ENCODE measurements at regions not wholly inside any gene's neighbourhood (a gene's known extent, or its start where the extent isn't known, plus 50 kb on each side); places are given as distances from the start of the nearest gene placed in this dataset.
"Not testable (repeated sequence)": the region's sequence is repeated elsewhere in the genome, so short reads cannot be mapped to it uniquely, and the experiment has no call there.

- DNase-seq (ENCODE audit: low spot score): no peak
Observed at GRCh38 chr5:123706531-123706930, 194.6 kb downstream of the CSNK1G3 start.

DNA sequence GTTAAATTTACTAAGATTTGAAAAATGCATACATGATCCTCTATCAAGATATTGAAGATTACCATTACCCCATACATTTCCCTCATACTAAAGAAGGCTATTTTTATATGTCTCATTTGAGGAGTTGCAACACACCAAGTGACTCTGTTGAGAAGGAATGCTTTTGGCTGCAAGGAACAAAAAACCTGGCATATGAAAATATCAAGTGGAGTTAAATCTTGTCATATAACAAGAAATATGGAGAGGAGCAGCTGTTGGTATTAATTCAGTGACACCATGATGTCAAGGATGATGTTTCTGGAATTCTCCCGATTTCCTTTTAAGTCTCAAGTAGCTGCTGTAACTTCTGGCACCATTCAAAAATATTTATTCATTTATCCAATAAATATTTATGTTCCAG lies 193.8 kb downstream of the CSNK1G3 start:
- no peak for DNase-seq (ENCODE audit: low spot score)

GRCh38 chr5:123701511-123702200 lies 189.7 kb downstream of the CSNK1G3 start:
- DNase-seq (ENCODE audit: low spot score): no peak

DNA sequence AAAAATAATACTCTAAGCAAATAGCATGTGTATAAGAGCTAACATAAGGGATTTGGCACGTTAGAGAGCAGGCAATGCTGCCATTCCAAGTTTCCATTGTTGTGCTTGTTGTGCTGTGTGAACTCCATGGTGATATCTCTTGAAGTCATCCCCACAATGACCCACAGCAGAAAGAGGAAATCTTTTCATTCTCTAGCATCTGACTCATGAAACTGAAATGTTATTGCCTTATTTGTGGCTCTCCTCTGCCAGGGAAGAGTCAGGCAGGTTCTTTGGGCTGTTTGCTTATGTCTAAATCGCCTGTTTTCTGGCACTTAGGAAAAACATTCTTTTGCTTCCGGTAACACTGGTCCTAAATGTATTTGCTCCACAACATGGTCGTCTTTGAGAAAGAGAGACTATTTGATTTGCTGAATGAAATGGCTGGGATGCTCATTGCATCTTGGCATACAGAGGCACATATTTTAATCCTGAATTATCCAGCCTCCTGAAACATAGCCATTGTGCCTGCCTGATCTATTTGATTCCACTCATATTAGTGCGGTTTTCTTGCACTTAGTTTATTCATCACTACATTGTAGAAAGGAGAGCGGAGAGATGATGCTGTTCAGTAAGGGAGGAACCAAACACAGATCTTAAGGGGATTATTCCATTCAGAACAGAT lies 188.8 kb downstream of the CSNK1G3 start:
- DNase-seq (ENCODE audit: low spot score): peak; percentile 71

GRCh38 chr5:123699571-123699970 lies 187.6 kb downstream of the CSNK1G3 start:
- no peak for DNase-seq (ENCODE audit: low spot score)

DNA sequence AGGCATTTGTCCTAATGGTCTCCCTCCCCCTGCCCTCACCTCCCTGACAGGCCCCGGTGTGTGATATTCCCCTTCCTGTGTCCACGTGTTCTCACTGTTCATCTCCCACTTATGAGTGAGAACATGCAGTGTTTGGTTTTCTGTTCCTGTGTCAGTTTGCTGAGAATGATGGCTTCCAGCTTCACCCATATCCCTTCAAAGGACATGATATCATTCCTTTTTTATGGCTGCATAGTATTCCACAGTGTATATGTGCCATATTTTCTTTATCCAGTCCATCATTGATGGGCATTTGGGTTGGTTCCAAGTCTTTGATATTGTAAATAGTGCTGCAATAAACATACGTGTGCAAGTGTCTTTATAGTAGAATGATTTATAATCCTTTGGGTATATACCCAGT lies 187.0 kb downstream of the CSNK1G3 start:
- not testable (repeated sequence) for DNase-seq (ENCODE audit: low spot score)

GRCh38 chr5:123696921-123697341 lies 185.0 kb downstream of the CSNK1G3 start:
- no peak for DNase-seq (ENCODE audit: low spot score)

DNA sequence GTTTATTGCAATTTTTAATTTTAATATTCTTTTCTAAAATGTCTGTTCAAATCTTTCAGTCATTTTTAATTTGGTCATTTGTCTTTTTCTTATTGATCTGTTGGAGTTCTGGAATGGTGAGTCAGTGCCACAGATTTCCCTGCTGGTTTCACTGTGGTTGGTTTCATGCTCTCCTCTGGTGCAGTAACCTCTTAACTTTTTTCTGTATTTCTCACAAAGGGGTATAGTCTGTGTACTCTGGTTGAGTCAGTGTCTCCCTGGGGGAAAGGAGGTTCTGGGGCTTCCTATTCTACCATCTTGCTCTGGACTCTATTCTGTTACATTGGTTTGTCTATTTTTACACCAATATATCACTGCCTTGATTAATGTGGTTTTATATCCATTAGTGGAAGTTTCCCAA lies 178.8 kb downstream of the CSNK1G3 start:
- DNase-seq (ENCODE audit: low spot score): no peak

- DNase-seq (ENCODE audit: low spot score): no peak
Observed at GRCh38 chr5:123681061-123681460, 169.1 kb downstream of the CSNK1G3 start.

- DNase-seq (ENCODE audit: low spot score): no peak
Observed at GRCh38 chr5:123673107-123673506, 161.1 kb downstream of the CSNK1G3 start.

GRCh38 chr5:123671711-123672456 lies 159.9 kb downstream of the CSNK1G3 start:
- DNase-seq (ENCODE audit: low spot score): no peak

DNA sequence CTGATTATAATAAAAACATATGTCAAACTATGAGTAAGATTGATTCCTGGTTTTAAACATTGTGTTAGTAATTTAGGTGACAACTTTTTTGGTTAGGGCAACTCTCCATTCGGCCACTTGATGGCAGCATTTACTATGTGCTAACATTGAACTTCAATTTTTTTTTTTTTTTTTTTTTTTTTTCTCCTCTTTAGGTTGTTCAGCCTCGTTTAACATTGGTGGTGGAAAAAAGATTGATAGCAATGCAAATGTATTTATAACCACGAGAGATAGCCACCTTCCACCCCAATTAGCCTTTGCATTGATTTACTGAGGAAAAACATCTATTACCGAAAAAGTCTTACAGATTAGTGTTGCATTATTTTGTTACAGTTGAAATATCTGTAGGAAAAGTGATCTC lies 159.1 kb downstream of the CSNK1G3 start:
- peak; percentile 10 for DNase-seq (ENCODE audit: low spot score)

All from COLO829 (cell line).